HUES48 (cell line): ENCODE measurements at regions not wholly inside any gene's neighbourhood (a gene's known extent, or its start where the extent isn't known, plus 50 kb on each side); places are given as distances from the start of the nearest gene placed in this dataset.
"Not testable (repeated sequence)": the region's sequence is repeated elsewhere in the genome, so short reads cannot be mapped to it uniquely, and the experiment has no call there.

Experiments used
- H3K27ac ChIP-seq: one replicate; pipeline ENCODE4 v1.7.0; 2013; ENCODE audit warnings: low read depth, low read length, inconsistent platforms
- H3K27me3 ChIP-seq: 2 replicates; pipeline ENCODE4 v1.6.1; 2013; ENCODE audit warnings: mild to moderate bottlenecking, low read length; ENCODE audit not compliant: control insufficient read depth, insufficient read depth
- H3K36me3 ChIP-seq: 2 replicates; pipeline ENCODE4 v1.6.1; 2013; ENCODE audit warnings: low read length; ENCODE audit not compliant: control insufficient read depth, insufficient read depth
- H3K4me1 ChIP-seq: 2 replicates; pipeline ENCODE4 v1.6.1; 2013; ENCODE audit warnings: mild to moderate bottlenecking, low read length; ENCODE audit not compliant: control insufficient read depth, insufficient read depth
- H3K4me3 ChIP-seq: 2 replicates; pipeline ENCODE4 v1.5.1; 2013; ENCODE audit warnings: mild to moderate bottlenecking, low read depth, low read length
- H3K9ac ChIP-seq: 2 replicates; pipeline ENCODE4 v1.6.1; 2013; ENCODE audit warnings: mild to moderate bottlenecking, low read depth, low read length, moderate library complexity
- H3K9me3 ChIP-seq: 2 replicates; pipeline ENCODE4 v1.6.1; 2013; ENCODE audit warnings: low read length; ENCODE audit not compliant: control insufficient read depth, insufficient read depth

- H3K4me3 ChIP-seq = no peak overlapping the region
- H3K9me3 ChIP-seq = peaks cover 95% of the 10 kb centered on the region
- H3K9ac ChIP-seq = no peak overlapping the region
- H3K4me1 ChIP-seq = no peaks in the 10 kb centered on the region
- H3K36me3 ChIP-seq = no peaks in the 10 kb centered on the region
- no peak overlapping the region for H3K27ac ChIP-seq
- H3K27me3 ChIP-seq = no peaks in the 10 kb centered on the region
Observed at GRCh38 chr22:47357086-47357485, 594.6 kb downstream of the TBC1D22A start.

GRCh38 chr22:47356511-47357011, 594.1 kb downstream of the TBC1D22A start:
- H3K4me3 ChIP-seq = no peak overlapping the region
- H3K4me1 ChIP-seq = no peaks in the 10 kb centered on the region
- H3K27me3 ChIP-seq = no peaks in the 10 kb centered on the region
- H3K36me3 ChIP-seq = no peaks in the 10 kb centered on the region
- H3K27ac ChIP-seq = no peak overlapping the region
- peaks cover 96% of the 10 kb centered on the region for H3K9me3 ChIP-seq
- no peak overlapping the region for H3K9ac ChIP-seq

GRCh38 chr22:47355776-47356510, 593.5 kb downstream of the TBC1D22A start:
- H3K9ac ChIP-seq = no peak overlapping the region
- H3K4me3 ChIP-seq = no peak overlapping the region
- peaks cover 94% of the 10 kb centered on the region for H3K9me3 ChIP-seq
- H3K27me3 ChIP-seq = no peaks in the 10 kb centered on the region
- no peaks in the 10 kb centered on the region for H3K36me3 ChIP-seq
- no peaks in the 10 kb centered on the region for H3K4me1 ChIP-seq
- H3K27ac ChIP-seq = no peak overlapping the region

GRCh38 chr22:47355388-47355725, 592.9 kb downstream of the TBC1D22A start:
- Histone ChIP-seq H3K9ac (no peak overlapping the region), H3K9me3 (peaks cover 93% of the 10 kb centered on the region), H3K27ac (no peak overlapping the region), H3K27me3 (no peaks in the 10 kb centered on the region), H3K4me3 (no peak overlapping the region), H3K4me1 (no peaks in the 10 kb centered on the region), H3K36me3 (no peaks in the 10 kb centered on the region)

GRCh38 chr22:47354668-47355387, 592.4 kb downstream of the TBC1D22A start:
- Histone ChIP-seq H3K4me1 (no peaks in the 10 kb centered on the region), H3K27me3 (no peaks in the 10 kb centered on the region), H3K36me3 (no peaks in the 10 kb centered on the region), H3K27ac (no peak overlapping the region), H3K4me3 (no peak overlapping the region), H3K9ac (no peak overlapping the region), H3K9me3 (peaks cover 88% of the 10 kb centered on the region)

- Histone ChIP-seq H3K9ac (no peak overlapping the region), H3K27me3 (no peaks in the 10 kb centered on the region), H3K4me1 (no peaks in the 10 kb centered on the region), H3K36me3 (no peaks in the 10 kb centered on the region), H3K27ac (no peak overlapping the region), H3K4me3 (no peak overlapping the region), H3K9me3 (peaks cover 70% of the 10 kb centered on the region)
Observed at GRCh38 chr22:47352920-47353700, 590.7 kb downstream of the TBC1D22A start.

- Histone ChIP-seq H3K27me3 (no peaks in the 10 kb centered on the region), H3K4me3 (no peak overlapping the region), H3K9me3 (peaks cover 59% of the 10 kb centered on the region)
Observed at GRCh38 chr22:47351836-47352579, 589.6 kb downstream of the TBC1D22A start.

GRCh38 chr22:47346287-47346686, 583.8 kb downstream of the TBC1D22A start:
- not testable (repeated sequence) for H3K27ac ChIP-seq, H3K4me3 ChIP-seq, H3K36me3 ChIP-seq, H3K9ac ChIP-seq, H3K4me1 ChIP-seq, H3K27me3 ChIP-seq
- H3K9me3 ChIP-seq = peaks cover 49% of the 10 kb centered on the region

More at GRCh38 chr22:47351836-47352579, 589.6 kb downstream of the TBC1D22A start:
- no peak overlapping the region for H3K9ac ChIP-seq
- no peaks in the 10 kb centered on the region for H3K36me3 ChIP-seq
- H3K4me1 ChIP-seq = no peaks in the 10 kb centered on the region
- no peak overlapping the region for H3K27ac ChIP-seq

GRCh38 chr22:47345025-47345424, 582.6 kb downstream of the TBC1D22A start:
- H3K4me1 ChIP-seq = no peaks in the 10 kb centered on the region
- no peak overlapping the region for H3K4me3 ChIP-seq
- H3K27ac ChIP-seq = no peak overlapping the region
- no peaks in the 10 kb centered on the region for H3K27me3 ChIP-seq
- H3K9me3 ChIP-seq = peaks cover 56% of the 10 kb centered on the region
- H3K36me3 ChIP-seq = no peaks in the 10 kb centered on the region
- H3K9ac ChIP-seq = no peak overlapping the region

GRCh38 chr22:47344414-47344813, 582.0 kb downstream of the TBC1D22A start:
- no peaks in the 10 kb centered on the region for H3K4me1 ChIP-seq
- H3K9me3 ChIP-seq = peaks cover 62% of the 10 kb centered on the region

More at GRCh38 chr22:47344414-47344813, 582.0 kb downstream of the TBC1D22A start:
- Histone ChIP-seq H3K36me3 (no peaks in the 10 kb centered on the region), H3K27ac (no peak overlapping the region), H3K9ac (no peak overlapping the region), H3K4me3 (no peak overlapping the region), H3K27me3 (no peaks in the 10 kb centered on the region)
